HG02840 (cell line): ENCODE measurements at regions not wholly inside any gene's neighbourhood (a gene's known extent, or its start where the extent isn't known, plus 50 kb on each side); places are given as distances from the start of the nearest gene placed in this dataset.

Source experiments
- ATAC-seq: cut with Tn5 transposase; IDR thresholded peaks from one replicate; pipeline ENCODE4 v1.9.1; 2021; ENCODE audit warnings: mild to moderate bottlenecking, moderate library complexity, moderate number of reproducible peaks; ENCODE audit not compliant: unreplicated experiment, low FRiP score

- no peak for ATAC-seq
Observed at GRCh38 chr15:60057554-60057953, 53.4 kb downstream of the FOXB1 start.

- ATAC-seq: no peak
Observed at GRCh38 chr15:60059186-60059585, 55.1 kb downstream of the FOXB1 start.

GRCh38 chr15:60061758-60062157 lies 57.6 kb downstream of the FOXB1 start:
- no peak for ATAC-seq

GRCh38 chr15:60062826-60063225 lies 58.7 kb downstream of the FOXB1 start:
- no peak for ATAC-seq

- ATAC-seq: no peak
Observed at GRCh38 chr15:60065951-60066350, 61.8 kb downstream of the FOXB1 start.

GRCh38 chr15:60070838-60071493 lies 66.9 kb downstream of the FOXB1 start:
- no peak for ATAC-seq

GRCh38 chr15:60072826-60073465 lies 68.8 kb downstream of the FOXB1 start:
- ATAC-seq: no peak

GRCh38 chr15:60073466-60073840 lies 69.3 kb downstream of the FOXB1 start:
- no peak for ATAC-seq

GRCh38 chr15:60074181-60074885 lies 70.2 kb downstream of the FOXB1 start:
- ATAC-seq: no peak

GRCh38 chr15:60076045-60076444 lies 71.9 kb downstream of the FOXB1 start:
- no peak for ATAC-seq

- no peak for ATAC-seq
Observed at GRCh38 chr15:60076582-60077276, 72.6 kb downstream of the FOXB1 start.

GRCh38 chr15:60077581-60078359 lies 73.7 kb downstream of the FOXB1 start:
- no peak for ATAC-seq

- ATAC-seq: no peak
Observed at GRCh38 chr15:60079210-60079609, 75.1 kb downstream of the FOXB1 start.

GRCh38 chr15:60081976-60082375 lies 77.9 kb downstream of the FOXB1 start:
- no peak for ATAC-seq

GRCh38 chr15:60083318-60083717 lies 79.2 kb downstream of the FOXB1 start:
- no peak for ATAC-seq

- no peak for ATAC-seq
Observed at GRCh38 chr15:60086681-60087429, 82.7 kb downstream of the FOXB1 start.

- ATAC-seq: no peak
Observed at GRCh38 chr15:60087561-60087960, 83.5 kb downstream of the FOXB1 start.

- ATAC-seq: no peak
Observed at GRCh38 chr15:60090747-60091146, 86.6 kb downstream of the FOXB1 start.

- no peak for ATAC-seq
Observed at GRCh38 chr15:60091157-60091556, 87.0 kb downstream of the FOXB1 start.

- ATAC-seq: no peak
Observed at GRCh38 chr15:60091911-60092310, 87.8 kb downstream of the FOXB1 start.
